NK-92 treated with Interleukin-12 subunit alpha and Interleukin-12 subunit beta, amount 100 ng/mL, for 24 hours (cell line): ENCODE measurements at regions not wholly inside any gene's neighbourhood (a gene's known extent, or its start where the extent isn't known, plus 50 kb on each side); places are given as distances from the start of the nearest gene placed in this dataset.

ENCODE experiments used
- DNase-seq: peaks from one replicate; lab custom pipeline; 2025; lab: John Stamatoyannopoulos, UW

GRCh38 chr4:163966612-163967011, 472.1 kb downstream of the TMA16 start:
- DNase-seq, result no peak

- DNase-seq, result no peak
Measured at GRCh38 chr4:163967263-163967662, 472.8 kb downstream of the TMA16 start.

GRCh38 chr4:163967710-163968109, 473.2 kb downstream of the TMA16 start:
- DNase-seq, result no peak

GRCh38 chr4:163969291-163969690, 474.8 kb downstream of the TMA16 start:
- no peak for DNase-seq

- no peak for DNase-seq
Measured at GRCh38 chr4:163976588-163976987, 482.1 kb downstream of the TMA16 start.

- DNase-seq, result no peak
Measured at GRCh38 chr4:163988391-163988790, 493.9 kb downstream of the TMA16 start.

- no peak for DNase-seq
Measured at GRCh38 chr4:163988865-163989264, 494.4 kb downstream of the TMA16 start.

GRCh38 chr4:163991298-163991865, 496.9 kb downstream of the TMA16 start:
- DNase-seq, result no peak

- DNase-seq, result no peak
Measured at GRCh38 chr4:164009435-164009834, 514.9 kb downstream of the TMA16 start.

GRCh38 chr4:164011791-164012190, 517.3 kb downstream of the TMA16 start:
- DNase-seq, result no peak

GRCh38 chr4:164012396-164013027, 518.0 kb downstream of the TMA16 start:
- no peak for DNase-seq

- no peak for DNase-seq
Measured at GRCh38 chr4:164021947-164022346, 527.5 kb downstream of the TMA16 start.

GRCh38 chr4:164023214-164023613, 528.7 kb downstream of the TMA16 start:
- no peak for DNase-seq

GRCh38 chr4:164027805-164028204, 533.3 kb downstream of the TMA16 start:
- DNase-seq, result no peak

GRCh38 chr4:164039482-164039881, 545.0 kb downstream of the TMA16 start:
- no peak for DNase-seq

GRCh38 chr4:164056426-164057142, 562.1 kb downstream of the TMA16 start:
- no peak for DNase-seq

- DNase-seq, result no peak
Measured at GRCh38 chr4:164058776-164059445, 564.4 kb downstream of the TMA16 start.

GRCh38 chr4:164060456-164060855, 566.0 kb downstream of the TMA16 start:
- DNase-seq, result no peak

- no peak for DNase-seq
Measured at GRCh38 chr4:164068392-164068791, 573.9 kb downstream of the TMA16 start.

GRCh38 chr4:164070625-164071024, 576.1 kb downstream of the TMA16 start:
- no peak for DNase-seq

GRCh38 chr4:164081371-164081770, 586.9 kb downstream of the TMA16 start:
- DNase-seq, result no peak

- no peak for DNase-seq
Measured at GRCh38 chr4:164081801-164082200, 587.3 kb downstream of the TMA16 start.

GRCh38 chr4:164087733-164088132, 593.2 kb downstream of the TMA16 start:
- DNase-seq, result no peak
